Dedifferentiated amniotic fluid mesenchymal stem cell (primary cell): ENCODE measurements at regions not wholly inside any gene's neighbourhood (a gene's known extent, or its start where the extent isn't known, plus 50 kb on each side); places are given as distances from the start of the nearest gene placed in this dataset.
"Not testable (repeated sequence)": the region's sequence is repeated elsewhere in the genome, so short reads cannot be mapped to it uniquely, and the experiment has no call there.

Source experiments
- DNase-seq: peaks from one replicate; pipeline ENCODE4 v3.0.0-alpha.2; 2016; ENCODE audit errors: extremely low spot score

DNA sequence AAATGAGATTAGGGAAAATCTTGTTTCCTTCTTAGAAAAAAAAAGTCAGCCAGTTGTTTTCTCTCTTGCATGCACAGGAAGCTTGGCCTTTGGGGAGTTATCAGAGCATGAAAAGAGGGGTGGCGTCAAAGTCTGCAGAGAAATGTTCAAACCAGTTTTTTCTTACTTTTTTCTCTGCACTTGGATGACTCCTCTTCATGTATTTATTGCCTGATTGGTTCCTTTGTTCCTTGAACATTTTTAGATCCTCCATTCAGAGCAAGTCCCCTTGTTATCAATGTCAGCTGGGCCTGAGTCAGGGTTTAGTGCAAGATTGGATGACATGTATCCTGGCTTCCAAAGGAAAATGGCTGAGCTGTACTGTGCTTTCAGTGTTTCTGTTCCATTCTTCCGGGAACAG lies 392.6 kb upstream of the BRINP1 start:
- no peak for DNase-seq

DNA sequence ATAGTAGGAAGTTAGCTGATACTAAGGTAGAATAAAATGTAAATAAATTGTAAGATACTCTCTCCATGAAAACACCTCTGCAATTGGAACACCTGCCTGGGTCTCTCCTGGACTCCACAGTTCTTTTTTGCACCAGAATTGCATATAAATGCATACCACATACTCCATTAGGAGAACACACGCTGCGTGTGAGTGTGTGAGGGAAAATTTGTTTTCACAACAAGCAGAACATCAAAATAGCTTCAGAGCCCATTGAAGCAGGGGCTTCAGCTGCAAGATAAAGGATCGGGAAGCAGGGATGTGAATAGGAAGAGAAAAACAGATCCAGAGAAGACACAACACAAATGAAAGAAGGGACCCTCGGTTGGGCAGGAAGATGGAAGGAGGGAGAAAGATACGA lies 389.8 kb upstream of the BRINP1 start:
- DNase-seq, result no peak

DNA sequence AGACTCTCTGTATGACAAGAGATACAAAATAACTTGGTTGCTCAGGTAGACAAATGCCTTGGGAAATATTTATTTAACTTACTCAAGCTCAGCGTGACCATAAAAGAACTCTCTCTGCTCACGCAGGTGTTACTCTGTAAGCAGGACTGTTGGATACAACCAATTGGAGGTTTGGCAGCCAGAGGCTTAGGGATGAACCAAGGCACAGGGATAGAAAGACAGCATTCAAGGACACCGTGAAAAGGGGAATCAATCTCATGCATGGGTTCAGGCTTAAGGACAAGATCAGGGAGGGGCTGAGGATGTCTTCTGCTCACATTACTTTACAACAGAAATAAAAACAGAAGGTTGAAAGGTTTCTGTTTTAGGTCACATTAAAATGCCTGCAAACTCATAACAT lies 389.0 kb upstream of the BRINP1 start:
- DNase-seq, result no peak

DNA sequence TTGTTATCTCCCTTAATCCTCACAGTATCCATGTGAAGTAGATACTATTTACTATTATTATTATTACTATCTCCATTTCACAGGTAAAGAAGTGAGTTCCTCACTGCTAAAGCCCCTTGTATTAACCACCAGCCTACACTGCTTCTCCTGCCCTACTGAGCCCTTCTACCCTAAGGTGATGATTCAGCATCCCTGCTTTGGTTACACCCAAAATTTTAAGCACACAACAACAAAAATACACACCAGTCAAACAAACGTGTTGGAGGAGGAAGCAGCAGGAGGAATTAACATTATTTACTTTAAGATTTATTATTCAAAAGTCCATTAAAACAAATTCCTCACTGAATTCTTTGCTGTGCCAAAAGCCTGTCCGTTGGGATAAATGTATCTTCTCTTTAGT lies 370.2 kb upstream of the BRINP1 start:
- DNase-seq, result no peak

DNA sequence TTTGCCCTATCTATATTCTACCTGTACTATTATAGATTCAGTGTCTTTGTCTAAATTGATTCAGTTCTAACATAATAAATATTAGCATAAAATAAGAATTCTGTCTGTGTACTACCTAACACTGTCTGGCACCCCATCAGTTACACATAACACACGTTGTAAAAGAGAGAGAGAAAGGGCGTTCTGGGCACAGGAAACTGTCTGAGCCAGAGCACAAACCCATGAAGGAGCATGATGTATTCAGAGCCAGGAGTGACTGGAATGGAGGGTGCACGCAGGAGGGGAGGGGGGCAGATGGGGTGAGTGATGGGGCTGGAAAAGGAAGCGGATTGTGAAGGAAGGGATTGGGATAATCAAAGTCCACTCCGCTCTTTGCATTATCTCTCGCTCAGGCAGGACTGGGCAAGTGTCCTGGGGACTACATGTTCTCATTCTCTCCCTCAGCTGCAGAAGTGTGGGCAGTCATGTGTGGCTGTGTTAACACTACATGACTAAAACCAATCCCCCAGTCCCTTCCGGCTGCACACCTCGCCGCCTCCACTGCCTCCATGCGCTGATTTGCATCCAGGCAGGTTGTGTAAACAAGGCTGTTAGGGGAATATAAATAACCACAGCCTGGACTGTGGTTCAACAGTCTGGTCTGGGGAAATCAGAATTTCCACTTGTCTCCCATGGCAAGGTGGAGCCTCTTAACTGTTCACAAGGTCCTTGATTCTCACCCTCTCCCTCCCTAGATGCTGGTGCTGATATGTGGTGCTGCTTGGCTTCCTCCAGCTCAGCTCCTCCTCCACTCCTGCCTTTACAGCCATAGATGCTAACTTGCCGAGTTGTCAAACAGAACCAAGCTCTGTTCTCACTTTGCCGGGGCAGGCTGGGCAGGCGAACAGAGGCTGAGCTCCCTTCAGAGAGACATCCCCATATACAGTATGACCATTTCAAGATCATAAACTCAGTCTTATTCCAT lies 367.5 kb upstream of the BRINP1 start:
- DNase-seq, result no peak

DNA sequence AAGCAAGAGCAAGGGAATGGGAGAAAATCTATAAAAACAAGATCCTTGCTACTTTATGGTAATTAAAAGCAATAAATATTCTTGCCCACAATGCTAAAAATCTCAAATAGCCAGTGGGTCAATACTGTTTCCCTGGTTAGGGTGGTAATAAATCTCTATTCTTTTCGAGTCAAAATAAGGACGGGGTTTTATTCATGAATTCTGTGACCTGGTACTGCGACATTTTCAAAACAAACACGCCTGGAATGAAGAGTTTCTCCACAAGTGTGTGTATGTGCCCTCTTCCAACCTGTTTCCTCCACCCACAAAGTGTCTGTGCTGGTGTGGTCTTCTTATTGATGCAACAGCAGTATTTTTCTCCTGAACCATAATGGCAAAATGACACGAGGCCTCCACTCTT lies 358.8 kb upstream of the BRINP1 start:
- no peak for DNase-seq

DNA sequence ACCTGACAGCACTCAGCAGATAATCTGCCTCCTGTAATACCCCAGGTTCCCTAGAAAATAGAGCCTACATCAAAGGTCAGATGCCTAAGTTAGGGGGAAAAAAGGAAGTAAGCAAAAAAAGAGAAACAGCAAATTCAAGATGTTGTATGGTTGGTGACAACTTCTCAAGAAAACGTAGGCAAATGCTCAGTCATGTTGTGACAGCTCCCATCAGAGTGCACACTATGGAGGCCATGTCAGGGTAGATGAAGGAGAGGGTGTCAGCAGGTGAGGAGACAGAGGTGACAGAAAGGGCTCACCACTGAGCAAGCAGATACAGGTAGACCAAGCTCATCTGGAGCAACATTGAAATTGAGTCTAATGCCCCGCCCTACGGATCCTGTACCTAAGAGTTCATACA lies 356.8 kb upstream of the BRINP1 start:
- no peak for DNase-seq

DNA sequence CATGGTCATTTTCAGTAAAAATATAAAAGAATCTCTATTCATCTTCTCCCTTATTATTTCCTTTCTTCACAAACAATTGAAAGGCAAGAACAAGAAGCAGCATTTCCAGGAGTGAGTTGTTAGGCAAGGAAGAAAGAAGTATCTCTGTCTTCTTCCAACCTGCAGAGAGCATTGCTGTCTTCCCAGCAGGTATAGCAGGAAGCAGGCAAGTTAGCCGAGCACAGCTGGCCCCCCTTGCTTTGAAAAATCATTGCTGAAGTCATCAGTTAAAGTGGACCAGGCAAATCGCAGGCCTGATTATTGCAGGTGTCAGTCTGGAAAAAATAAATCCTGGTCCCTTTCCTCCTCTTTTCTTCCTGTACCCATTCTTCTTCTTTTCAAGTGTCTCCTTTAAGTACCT lies 353.1 kb upstream of the BRINP1 start:
- no peak for DNase-seq

DNA sequence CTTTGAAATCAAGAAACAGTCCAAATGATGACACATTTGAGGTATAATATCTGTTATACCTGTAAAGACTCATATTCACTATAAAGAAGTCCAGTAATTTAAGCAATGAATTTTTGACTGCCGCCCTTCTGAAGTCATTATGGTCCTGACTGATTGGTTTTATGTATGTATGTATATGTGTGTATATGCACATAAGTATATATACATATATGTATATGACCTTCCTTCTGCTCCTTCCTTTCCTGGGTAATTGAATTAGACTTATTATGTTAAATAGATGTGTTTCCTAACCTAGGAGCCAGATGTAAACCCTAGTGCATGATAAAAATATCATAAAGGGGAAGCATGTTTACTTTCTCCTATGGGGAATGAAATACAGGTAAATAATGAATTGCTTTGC lies 343.1 kb upstream of the BRINP1 start:
- no peak for DNase-seq

DNA sequence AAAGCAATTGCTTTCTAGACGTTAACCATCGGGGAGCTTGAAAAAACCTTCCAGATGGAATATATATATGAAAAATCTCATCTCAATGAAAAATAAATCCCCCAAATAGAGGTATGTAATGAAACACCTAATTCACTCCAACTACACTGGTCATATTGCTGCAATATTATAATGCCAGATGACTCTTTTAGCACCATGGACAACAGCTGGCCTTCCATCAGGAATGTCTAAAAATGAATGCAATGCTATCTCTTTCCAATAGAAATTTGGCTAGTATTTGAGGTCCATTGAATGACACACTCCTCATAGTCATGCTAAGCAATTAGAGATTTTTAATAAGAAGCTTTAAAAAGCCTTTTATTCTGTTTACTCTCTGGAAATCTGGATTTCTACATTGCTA lies 340.2 kb upstream of the BRINP1 start:
- no peak for DNase-seq

DNA sequence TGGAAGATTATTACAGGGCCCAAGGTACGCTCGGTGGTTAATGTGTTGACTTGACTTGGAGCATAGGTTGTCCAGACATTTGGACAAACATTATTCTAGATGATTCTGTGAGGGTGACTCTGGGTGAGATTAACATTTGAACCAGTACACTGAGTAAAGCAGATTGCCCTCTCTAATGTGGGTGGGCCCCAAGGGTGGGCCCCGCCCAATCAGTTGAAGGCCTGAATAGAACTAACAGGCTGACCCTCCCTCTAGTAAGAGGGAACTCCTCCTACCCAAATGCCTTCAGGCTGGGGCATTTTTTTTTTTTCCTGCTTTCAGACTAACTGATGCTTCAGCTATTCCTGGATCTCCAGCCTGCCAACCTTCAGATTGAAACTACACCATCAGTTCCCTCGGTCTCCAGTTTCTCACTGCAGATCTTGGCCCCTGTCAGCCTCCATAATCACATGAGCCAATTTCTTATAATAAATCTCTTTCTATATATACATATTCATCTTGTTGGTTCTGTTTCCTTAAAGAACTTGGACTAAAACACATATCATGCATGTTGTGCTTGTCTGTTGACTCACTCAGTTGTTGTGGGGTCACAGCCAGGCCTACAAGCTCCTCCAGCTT lies 338.1 kb upstream of the BRINP1 start:
- no peak for DNase-seq

DNA sequence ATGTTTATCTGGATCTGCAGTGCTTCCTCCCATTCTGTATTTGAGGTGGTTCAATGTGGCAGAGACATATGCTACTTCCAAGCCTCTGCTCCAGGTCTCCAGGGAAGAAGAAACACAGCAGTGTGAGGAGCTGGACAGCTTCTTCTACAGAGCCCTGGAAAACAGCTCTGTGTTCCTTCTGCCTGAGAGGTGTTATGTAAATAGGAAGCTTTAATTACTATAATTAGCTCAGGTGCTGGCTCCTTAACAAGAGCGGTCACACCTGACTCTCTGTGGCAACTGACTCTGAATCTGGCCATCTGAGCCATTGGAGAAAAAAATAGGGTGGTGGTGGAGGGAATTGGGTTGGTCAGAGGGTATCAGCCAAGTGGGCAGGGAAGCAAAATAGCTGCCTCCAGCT lies 332.4 kb upstream of the BRINP1 start:
- no peak for DNase-seq

DNA sequence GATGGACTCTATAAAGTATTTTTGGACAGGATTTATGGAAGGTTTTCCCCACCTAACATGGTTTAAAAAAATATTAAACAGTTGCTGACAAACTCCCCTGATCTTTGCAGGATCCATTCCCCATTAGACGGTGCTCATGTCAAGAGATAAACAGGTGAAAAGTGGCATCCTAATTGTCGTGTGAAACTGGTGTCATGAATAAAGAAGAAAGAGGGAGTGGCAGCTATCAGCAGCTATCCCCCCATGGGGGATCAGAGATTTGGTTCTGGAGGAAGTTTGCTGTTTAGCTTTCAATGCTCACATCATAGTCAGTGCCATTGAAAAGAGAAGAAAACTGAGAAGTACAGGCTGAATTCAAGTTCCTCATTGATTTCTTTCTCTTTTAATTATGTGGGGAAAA lies 329.3 kb upstream of the BRINP1 start:
- DNase-seq, result no peak

DNA sequence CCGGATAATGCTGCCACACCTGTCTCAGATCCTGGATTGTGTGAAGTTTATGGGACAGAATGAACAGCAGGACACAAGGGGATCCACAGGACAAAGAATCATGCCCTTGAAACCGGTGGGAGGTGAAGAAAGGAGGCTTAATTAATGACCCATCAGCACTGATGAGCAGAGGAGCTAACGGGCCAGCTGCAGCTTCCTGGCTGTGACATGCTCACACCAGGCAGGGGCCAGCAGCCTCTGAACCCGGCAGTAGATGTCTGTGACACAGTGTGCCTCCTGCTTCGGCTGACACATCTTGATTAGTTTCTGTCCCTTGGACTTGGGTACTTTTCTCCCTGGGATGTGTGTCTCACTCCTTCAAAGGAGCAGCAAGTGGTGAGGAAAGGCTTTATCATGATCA lies 328.8 kb upstream of the BRINP1 start:
- no peak for DNase-seq

DNA sequence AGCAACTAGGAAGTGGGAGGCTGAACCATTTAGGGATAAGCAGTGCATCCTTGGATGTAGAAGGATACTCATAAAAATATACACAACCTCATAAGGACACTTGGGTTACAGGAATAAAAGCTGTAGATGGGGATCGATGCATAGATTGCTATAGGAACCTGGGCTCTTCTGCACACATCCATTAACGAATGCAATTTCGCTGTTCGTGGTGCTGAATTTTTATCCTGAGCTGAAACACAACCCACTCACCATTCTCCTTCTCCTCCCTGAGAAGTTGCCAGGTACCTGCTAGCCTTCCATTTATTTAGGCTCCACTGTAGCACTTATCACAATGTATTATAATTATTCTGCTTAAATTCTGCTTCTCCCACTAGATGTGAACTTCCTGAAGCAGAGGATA lies 320.6 kb upstream of the BRINP1 start:
- no peak for DNase-seq

DNA sequence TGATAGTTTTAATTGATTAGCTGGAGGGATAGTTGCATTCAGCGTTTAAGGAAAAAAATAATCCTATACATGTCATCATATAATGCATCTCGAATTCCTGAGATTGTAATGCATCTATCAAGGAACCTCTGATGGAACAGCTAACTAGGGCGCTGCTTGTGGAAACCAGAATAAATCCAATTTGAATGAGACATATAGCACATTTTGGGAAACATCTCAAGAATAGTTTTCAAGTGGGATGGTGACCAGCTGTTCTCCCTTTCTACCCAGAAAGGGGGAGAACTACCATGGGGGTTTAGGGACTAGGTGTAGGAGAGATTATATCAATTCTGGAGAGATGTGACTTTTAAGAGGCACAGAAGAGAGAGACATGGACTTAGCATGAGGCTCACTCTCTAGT lies 319.3 kb upstream of the BRINP1 start:
- DNase-seq, result no peak

DNA sequence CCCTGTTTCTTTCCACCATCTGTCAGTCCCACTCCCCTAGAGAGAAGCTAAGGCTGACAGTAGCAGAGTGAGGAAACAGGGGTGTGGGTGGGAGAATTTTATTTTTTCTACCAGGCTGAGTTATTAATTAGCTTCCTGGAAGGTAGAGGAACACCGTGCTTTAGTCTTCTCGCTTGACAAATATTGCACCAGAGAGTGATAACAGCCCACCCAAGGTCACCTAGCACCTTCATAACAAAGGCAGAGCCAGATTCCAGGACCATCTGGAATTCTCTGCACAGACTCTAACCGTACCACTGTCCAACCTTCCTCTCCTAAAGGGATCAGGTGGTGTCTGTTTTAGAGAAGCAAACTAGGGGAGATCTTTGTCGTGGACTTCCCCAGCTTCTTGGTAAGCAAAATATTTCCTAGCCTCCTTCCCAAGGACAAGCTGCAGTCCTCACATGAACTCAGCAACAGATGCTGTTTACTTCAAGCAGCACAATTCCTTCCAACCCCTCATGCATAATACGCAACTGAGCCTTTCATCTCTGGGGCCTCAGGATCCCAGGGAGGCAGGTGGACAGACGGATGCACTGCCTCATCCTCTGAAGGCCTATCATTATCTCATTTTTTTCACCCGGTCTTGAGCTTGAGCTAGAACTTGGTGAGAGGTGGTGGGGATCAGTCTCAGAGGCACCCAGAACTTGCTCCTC lies 308.7 kb upstream of the BRINP1 start:
- no peak for DNase-seq

DNA sequence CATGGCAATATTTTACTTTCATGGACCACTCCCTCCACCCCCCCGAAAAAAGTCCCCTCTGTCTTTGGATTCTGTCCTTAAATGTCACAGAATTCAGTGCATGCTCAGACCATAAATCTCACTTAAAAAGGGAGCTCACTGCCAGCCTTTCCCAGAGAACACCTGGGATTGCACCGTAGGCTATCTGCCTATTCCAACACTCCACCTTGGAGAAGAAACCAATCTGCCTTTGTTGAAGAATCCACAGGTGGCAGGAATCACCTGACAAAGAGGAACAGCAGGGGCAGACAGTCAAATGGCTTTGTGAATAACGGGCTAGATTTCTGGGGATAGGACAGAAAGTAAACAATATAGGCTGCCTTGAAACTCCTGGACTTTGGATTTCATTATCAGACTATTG lies 306.7 kb upstream of the BRINP1 start:
- DNase-seq, result no peak

DNA sequence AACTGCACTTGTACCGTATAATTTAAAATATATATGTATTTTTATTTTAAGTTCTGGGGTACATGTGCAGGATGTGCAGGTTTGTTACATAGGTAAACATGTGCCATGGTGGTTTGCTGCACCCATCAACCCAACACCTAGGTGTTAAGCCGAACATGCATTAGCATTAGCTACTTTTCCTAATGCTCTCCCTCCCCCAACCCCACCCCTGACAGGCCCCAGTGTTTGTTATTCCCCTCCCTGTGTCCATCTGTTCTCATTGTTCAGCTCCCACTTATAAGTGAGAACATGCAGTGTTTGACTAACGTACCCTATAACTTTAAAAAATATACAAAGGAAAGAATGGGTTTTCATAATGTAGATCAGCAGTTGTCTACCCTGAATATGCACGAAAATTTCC lies 303.5 kb upstream of the BRINP1 start:
- not testable (repeated sequence) for DNase-seq

DNA sequence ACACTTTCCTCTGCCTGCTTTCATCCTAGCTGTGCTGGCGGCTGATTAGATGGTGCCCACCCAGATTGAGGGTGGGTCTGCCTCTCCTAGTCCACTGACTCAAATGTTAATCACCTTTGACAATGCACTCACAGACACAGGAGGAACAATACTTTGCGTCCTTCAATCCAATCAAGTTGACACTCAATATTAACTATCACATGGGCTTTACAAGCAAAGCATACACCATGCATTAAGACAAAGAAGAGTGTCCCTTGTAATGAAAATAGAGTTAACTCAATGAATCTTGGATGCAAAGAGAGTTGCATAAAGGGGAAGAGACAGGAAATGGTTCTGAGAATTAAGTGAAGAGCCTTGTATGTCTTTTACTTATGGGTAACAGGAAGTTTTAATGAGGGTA lies 298.7 kb upstream of the BRINP1 start:
- no peak for DNase-seq

DNA sequence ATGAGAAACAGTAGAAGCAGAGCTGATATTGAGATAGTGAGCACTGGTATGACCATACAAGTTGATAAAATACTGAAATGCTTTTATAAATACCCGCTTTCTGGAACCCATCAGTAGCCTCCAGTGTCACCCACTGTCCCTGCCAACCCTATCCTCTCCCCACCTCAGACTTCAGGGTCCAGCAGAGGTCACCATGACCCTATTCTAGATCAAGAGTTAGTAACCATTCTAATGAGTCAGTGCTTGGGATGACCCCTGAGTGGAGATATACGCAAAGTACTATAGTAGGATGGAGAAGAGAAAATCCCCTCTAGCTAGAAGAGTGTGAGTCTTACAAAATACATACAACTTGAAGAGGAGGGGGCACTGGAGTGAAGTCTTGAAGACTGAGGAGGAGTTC lies 297.9 kb upstream of the BRINP1 start:
- no peak for DNase-seq

DNA sequence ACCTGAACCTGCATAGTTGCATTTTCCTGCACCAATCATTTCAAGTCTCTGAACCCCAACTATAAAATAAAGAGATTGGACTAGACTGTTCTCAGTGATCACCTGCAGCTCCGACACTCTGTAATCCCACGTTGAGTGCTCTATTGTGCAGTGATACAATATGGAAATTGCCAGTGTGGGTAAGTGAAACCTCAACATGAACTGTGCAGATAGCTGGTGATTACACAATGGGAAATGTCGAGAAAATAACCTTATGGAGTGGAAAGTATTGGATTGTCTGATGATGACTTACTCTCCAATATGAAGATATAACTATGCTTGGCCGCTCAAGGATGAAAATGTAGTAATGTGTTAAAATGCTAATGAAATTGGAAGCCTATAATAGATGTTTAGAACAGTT lies 293.1 kb upstream of the BRINP1 start:
- DNase-seq, result no peak

DNA sequence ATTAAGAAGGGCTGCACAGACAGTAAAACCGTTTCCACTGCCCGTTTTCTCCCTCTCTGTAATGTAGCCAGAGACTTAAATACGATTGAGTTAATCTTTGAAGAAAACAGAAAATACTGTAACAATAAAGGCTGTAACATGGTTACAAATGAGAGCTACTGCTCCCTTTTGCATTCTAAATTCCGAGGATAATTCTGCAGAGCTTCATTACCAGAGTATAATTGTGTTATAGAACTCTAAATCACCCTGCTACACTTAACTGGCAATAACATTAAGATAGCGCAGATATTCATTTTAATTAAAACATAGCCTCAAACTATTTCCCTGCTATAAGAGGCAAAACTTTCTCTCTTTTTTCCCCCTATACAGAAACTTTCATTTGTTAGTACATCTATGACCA lies 283.7 kb upstream of the BRINP1 start:
- DNase-seq, result no peak
